ENCODE measurements at regions not wholly inside any gene's neighbourhood (a gene's known extent, or its start where the extent isn't known, plus 50 kb on each side); places are given as distances from the start of the nearest gene placed in this dataset.

GRCh38 chr9:115980054-115980453 lies 173.5 kb upstream of the PAPPA start:
- TF ChIP-seq, protein P1, sequence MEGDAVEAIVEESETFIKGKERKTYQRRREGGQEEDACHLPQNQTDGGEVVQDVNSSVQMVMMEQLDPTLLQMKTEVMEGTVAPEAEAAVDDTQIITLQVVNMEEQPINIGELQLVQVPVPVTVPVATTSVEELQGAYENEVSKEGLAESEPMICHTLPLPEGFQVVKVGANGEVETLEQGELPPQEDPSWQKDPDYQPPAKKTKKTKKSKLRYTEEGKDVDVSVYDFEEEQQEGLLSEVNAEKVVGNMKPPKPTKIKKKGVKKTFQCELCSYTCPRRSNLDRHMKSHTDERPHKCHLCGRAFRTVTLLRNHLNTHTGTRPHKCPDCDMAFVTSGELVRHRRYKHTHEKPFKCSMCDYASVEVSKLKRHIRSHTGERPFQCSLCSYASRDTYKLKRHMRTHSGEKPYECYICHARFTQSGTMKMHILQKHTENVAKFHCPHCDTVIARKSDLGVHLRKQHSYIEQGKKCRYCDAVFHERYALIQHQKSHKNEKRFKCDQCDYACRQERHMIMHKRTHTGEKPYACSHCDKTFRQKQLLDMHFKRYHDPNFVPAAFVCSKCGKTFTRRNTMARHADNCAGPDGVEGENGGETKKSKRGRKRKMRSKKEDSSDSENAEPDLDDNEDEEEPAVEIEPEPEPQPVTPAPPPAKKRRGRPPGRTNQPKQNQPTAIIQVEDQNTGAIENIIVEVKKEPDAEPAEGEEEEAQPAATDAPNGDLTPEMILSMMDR (IDR thresholded peaks at IDR 0.05; ENCODE audit: insufficient read depth, low read length, poor library complexity, severe bottlenecking) = no peak
- no peak for TF ChIP-seq EZH2phosphoT487 (conservative IDR thresholded peaks at IDR 0.05; ENCODE audit: low read length)
